Suprapubic skin (tissue), 4 donors: ENCODE measurements at regions not wholly inside any gene's neighbourhood (a gene's known extent, or its start where the extent isn't known, plus 50 kb on each side); places are given as distances from the start of the nearest gene placed in this dataset.

Source experiments
- DNase-seq, 2 donors: peaks; one replicate each; pipeline ENCODE4 v3.0.0-alpha.2; 2019; ENCODE audit warnings: low spot score in 2 of 2
- H3K27ac ChIP-seq: fragments of 200-600 bp; sonication (generic); one replicate; pipeline ENCODE4 v1.5.1; 2019
- H3K27me3 ChIP-seq: fragments of 200-600 bp; sonication (generic); one replicate; pipeline ENCODE4 v1.5.1; 2019
- H3K36me3 ChIP-seq: fragments of 200-600 bp; sonication (generic); one replicate; pipeline ENCODE4 v1.5.1; 2019
- H3K4me1 ChIP-seq: fragments of 200-600 bp; sonication (generic); one replicate; pipeline ENCODE4 v1.5.1; 2019
- H3K4me3 ChIP-seq: fragments of 200-600 bp; sonication (generic); one replicate; pipeline ENCODE4 v1.5.1; 2019; ENCODE audit warnings: mild to moderate bottlenecking
- H3K9me3 ChIP-seq: fragments of 200-600 bp; sonication (generic); one replicate; pipeline ENCODE4 v1.5.1; 2019
- CTCF ChIP-seq, 2 donors: fragments of 200-600 bp in 1 of 2; fragments of 450-650 bp in 1 of 2; sonication (generic) in 1 of 2; IDR thresholded peaks; one replicate each; pipeline ENCODE4 v1.5.1; 2016 to 2019; ENCODE audit warnings: antibody characterized with exemption in 2 of 2, mild to moderate bottlenecking in 1 of 2, moderate library complexity in 1 of 2
- EP300 ChIP-seq: sonication (generic); formaldehyde crosslinking; IDR thresholded peaks from one replicate; pipeline ENCODE4 v1.6.1; 2017; ENCODE audit warnings: antibody characterized with exemption
- POLR2A ChIP-seq, 2 donors: fragments of 450-650 bp; IDR thresholded peaks; one replicate each; pipeline ENCODE4 v1.6.1; 2017; ENCODE audit warnings: antibody characterized with exemption in 2 of 2, mild to moderate bottlenecking in 2 of 2, moderate library complexity in 2 of 2
- POLR2AphosphoS5 ChIP-seq, 3 donors: sonication (generic); formaldehyde crosslinking; IDR thresholded peaks; one replicate each; pipeline ENCODE4 v1.6.1; 2017; ENCODE audit warnings: antibody characterized with exemption in 3 of 3
- WGBS: methylation state at CpG from one replicate; pipeline ENCODE4 v1.1.5; 2018; 5-methylcytosine and 5-hydroxymethylcytosine counted together

DNA sequence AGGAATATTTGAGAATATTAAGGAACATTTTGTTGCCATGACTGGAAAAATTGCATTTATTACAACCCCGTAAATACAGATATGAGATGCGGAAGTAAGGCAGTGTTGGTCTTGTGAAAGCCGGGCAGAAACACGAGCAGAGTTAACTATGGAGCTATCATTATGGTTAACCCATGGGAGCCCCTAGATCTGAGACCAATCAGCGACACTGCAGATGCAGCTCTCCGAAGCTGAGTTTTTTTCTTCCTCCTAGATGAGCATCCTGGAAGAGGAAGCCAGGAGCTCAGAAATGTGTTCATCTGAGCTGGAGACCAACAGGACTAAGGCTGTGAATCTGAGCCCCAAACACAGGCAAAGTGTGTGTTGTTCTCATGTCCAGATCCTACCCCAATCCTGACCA is 123.0 kb upstream of the KL start:
- Histone ChIP-seq H3K27me3 (no peaks in the 10 kb centered on the region), H3K4me3 (no peak overlapping the region), H3K36me3 (no peaks in the 10 kb centered on the region), H3K9me3 (no peaks in the 10 kb centered on the region), H3K27ac (no peak overlapping the region), H3K4me1 (no peaks in the 10 kb centered on the region)
- 85% methylated on average over 6 of the region's 6 CpGs for WGBS
- TF ChIP-seq EP300, result no peak
- TF ChIP-seq POLR2A (IDR thresholded peaks at IDR 0.05), result no peak
- DNase-seq, result no peak

GRCh38 chr13:32894589-32895001 is 121.6 kb upstream of the KL start:
- Histone ChIP-seq H3K4me1 (no peaks in the 10 kb centered on the region), H3K27ac (no peak overlapping the region), H3K9me3 (no peaks in the 10 kb centered on the region), H3K4me3 (no peak overlapping the region), H3K36me3 (no peaks in the 10 kb centered on the region), H3K27me3 (no peaks in the 10 kb centered on the region)
- WGBS, result 78% methylated on average over 2 of the region's 2 CpGs
- DNase-seq, result no peak
- no peak for TF ChIP-seq POLR2A (IDR thresholded peaks at IDR 0.05)
- no peak for TF ChIP-seq EP300
- no peak for TF ChIP-seq CTCF (IDR thresholded peaks at IDR 0.05)
- no peak for TF ChIP-seq POLR2AphosphoS5 (IDR thresholded peaks at IDR 0.05)

- no peaks in the 10 kb centered on the region for H3K9me3 ChIP-seq
Measured at GRCh38 chr13:32895296-32895695, 120.9 kb upstream of the KL start.

GRCh38 chr13:32897296-32897695 is 118.9 kb upstream of the KL start:
- H3K4me3 ChIP-seq, result no peak overlapping the region
- no peak for TF ChIP-seq CTCF (IDR thresholded peaks at IDR 0.05)
- TF ChIP-seq POLR2AphosphoS5 (IDR thresholded peaks at IDR 0.05), result no peak
- no peak for TF ChIP-seq POLR2A (IDR thresholded peaks at IDR 0.05)
- TF ChIP-seq EP300, result no peak
- peaks cover under 1% of the 10 kb centered on the region for H3K4me1 ChIP-seq
- DNase-seq, result no peak
- H3K9me3 ChIP-seq, result no peaks in the 10 kb centered on the region
- H3K27me3 ChIP-seq, result no peaks in the 10 kb centered on the region
- WGBS, result 47% methylated on average over 4 of the region's 4 CpGs
- H3K27ac ChIP-seq, result no peak overlapping the region
- H3K36me3 ChIP-seq, result no peaks in the 10 kb centered on the region

More at GRCh38 chr13:32895296-32895695, 120.9 kb upstream of the KL start:
- no peaks in the 10 kb centered on the region for H3K4me1 ChIP-seq
- no peak for DNase-seq
- WGBS, result 97% methylated on average over 3 of the region's 3 CpGs
- no peak overlapping the region for H3K27ac ChIP-seq
- H3K27me3 ChIP-seq, result no peaks in the 10 kb centered on the region
- no peak overlapping the region for H3K4me3 ChIP-seq
- TF ChIP-seq POLR2AphosphoS5 (IDR thresholded peaks at IDR 0.05), result no peak
- no peaks in the 10 kb centered on the region for H3K36me3 ChIP-seq

- H3K36me3 ChIP-seq, result no peaks in the 10 kb centered on the region
- no peaks in the 10 kb centered on the region for H3K9me3 ChIP-seq
- H3K27me3 ChIP-seq, result no peaks in the 10 kb centered on the region
- H3K4me3 ChIP-seq, result peak overlapping the region; percentile 17
- 42% methylated on average over 3 of the region's 3 CpGs for WGBS
- no peak for DNase-seq
- H3K4me1 ChIP-seq, result peaks cover 22% of the 10 kb centered on the region
- peak overlapping the region; percentile 69 for H3K27ac ChIP-seq
- TF ChIP-seq POLR2A (IDR thresholded peaks at IDR 0.05) (no peak), POLR2AphosphoS5 (IDR thresholded peaks at IDR 0.05) (peak in 2 of 3 donors; percentile 30 to 75)
Measured at GRCh38 chr13:32902029-32902780, 114.0 kb upstream of the KL start.

GRCh38 chr13:32902874-32903273 is 113.3 kb upstream of the KL start:
- peak; percentile 77 to 86 for DNase-seq
- H3K4me1 ChIP-seq, result peaks cover 22% of the 10 kb centered on the region
- H3K36me3 ChIP-seq, result no peaks in the 10 kb centered on the region
- no peaks in the 10 kb centered on the region for H3K27me3 ChIP-seq
- no peak for TF ChIP-seq POLR2AphosphoS5 (IDR thresholded peaks at IDR 0.05)
- no peak for TF ChIP-seq EP300
- TF ChIP-seq POLR2A (IDR thresholded peaks at IDR 0.05), result no peak
- TF ChIP-seq CTCF (IDR thresholded peaks at IDR 0.05), result no peak
- WGBS, result 59% methylated on average over 8 of the region's 8 CpGs
- no peaks in the 10 kb centered on the region for H3K9me3 ChIP-seq
- peak overlapping the region; percentile 69 for H3K27ac ChIP-seq
- H3K4me3 ChIP-seq, result peak overlapping the region; percentile 17
